ENCODE measurements at regions not wholly inside any gene's neighbourhood (a gene's known extent, or its start where the extent isn't known, plus 50 kb on each side); places are given as distances from the start of the nearest gene placed in this dataset.
"Not testable (repeated sequence)": the region's sequence is repeated elsewhere in the genome, so short reads cannot be mapped to it uniquely, and the experiment has no call there.

DNA sequence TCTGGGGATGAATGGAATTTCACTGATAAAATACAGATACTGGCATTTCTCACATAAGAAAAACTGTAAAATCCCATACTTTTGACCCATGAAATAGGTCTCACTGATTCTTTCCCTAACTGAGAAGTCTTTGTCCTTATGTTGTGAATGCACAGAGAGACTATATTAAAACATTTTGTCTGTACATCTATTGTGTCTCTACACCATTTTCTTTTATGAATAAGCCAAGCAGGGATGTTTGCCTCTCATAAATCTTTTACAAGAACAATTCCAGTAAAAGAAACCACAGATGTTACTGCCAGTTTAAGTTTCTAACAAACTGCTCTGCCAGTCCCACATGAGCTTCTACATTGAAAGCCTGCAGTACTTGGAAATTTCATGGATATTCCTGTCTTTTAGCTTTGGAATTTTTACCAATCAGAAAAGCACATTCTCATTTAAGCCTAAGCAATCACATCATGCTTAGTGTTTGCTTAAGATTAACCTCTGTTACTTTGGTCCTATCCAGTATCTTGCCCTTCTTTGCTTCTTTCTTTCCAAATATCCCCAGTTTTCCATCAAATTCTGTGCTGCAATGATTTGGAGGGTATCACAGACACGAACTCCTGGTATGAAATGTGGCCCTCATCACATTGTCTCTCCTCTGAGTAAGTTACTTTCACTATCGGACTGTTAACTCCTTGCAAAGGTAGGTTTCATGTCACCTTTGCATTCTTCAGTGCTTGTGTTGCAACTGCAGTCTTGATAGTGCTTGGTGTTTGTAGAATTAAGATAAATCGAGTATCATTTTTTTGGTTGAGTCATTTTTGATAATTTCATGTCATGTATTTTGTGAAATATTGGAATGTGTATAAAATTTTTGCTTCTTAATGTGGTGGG lies 415.1 kb upstream of the ADAMTSL1 start:
- DNase-seq (ENCODE audit: low spot score) (no peak), ATAC-seq (no peak)
- intact Hi-C loops (cut with DNase I): no loop called here

DNA sequence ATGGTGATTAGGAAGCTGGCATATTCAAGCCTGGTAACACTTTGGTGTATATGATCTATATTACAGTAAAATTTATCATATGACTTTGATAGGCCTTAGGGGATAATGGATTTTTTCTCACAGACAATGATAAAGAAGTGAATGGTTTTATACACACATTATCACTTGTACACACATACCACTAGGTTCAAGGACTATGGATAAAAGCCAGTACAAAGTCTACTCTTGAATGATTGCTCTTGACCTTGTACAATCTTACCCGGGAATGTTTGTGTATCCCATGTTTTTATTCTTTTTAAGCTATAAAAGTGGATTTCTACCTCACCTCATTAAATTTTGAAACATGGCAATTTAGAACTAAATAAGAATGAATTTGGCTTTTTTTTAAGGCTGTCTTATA lies 414.5 kb upstream of the ADAMTSL1 start:
- no peak for DNase-seq (ENCODE audit: low spot score)
- intact Hi-C loops (cut with DNase I): no loop called here
- no peak for ATAC-seq

DNA sequence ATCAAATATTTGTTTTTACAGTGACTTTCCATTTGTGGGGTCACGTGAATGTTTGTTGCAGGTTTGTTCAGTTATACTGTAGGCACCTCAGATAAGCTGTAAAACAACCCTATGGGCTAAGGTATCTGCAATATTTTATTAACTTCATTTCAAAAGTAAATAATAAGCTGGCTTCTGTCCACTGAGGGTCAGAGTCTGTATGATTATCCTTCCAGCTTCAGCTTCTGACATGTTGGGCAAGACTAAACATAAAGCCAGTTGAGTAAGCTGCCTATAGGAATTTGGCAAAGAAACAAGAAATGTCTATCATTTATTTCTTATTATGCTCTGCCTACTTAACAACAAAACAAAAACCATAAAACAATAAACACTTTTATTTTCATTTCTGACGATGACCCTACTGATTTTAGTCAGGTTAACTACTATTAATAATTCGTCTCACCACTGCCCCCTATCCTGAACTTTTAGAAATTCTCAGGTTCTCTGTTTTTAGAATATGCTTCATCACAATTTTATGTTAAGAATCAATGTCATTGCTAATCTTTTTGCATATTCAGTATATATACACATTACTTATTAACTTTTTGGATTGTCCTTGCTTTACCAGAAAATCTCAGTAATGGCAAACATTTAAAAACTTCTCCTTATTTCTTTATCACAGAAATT lies 413.6 kb upstream of the ADAMTSL1 start:
- intact Hi-C loops (cut with DNase I): no loop called here
- ATAC-seq: no peak
- no peak for DNase-seq (ENCODE audit: low spot score)

DNA sequence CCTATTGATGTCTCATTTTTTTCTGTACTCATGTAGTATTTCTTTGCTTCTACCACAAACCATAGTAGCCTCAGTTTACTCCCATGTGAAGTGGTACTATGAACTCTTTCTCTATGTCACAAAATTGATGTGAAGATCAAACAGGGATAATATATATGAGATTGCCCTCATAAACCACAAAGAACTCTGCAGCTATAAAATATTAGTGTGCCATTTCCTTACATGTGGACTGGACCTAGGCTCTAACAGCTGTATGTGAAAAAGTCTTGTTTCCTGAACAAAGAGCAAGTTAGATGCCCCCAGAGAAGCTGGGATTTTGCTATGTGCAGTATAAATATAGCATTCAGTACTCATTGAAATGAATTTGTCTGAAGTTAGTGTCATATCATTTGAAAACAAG lies 412.6 kb upstream of the ADAMTSL1 start:
- ATAC-seq: no peak
- no peak for DNase-seq (ENCODE audit: low spot score)
- intact Hi-C loops (cut with DNase I): no loop called here

DNA sequence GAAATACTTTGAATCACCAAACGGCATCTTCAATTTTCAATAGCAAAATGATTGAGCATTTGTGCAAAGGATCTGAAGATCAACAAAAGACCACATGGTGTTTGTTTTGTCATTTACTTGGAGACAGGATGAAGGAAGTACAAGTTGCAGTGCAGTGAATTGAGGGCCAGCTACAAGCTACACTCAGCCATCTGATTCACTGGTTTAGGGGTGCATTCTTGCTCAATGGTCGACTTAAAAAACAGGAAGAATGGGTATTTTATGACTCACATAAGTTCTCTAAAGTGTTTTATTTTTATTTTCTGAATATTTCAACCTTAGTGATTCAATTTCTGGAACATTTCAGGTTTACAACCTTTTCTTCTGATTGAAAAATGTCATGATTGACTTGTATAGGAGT lies 412.1 kb upstream of the ADAMTSL1 start:
- ATAC-seq (no peak), DNase-seq (ENCODE audit: low spot score) (no peak)
- intact Hi-C loops (cut with DNase I): no loop called here

DNA sequence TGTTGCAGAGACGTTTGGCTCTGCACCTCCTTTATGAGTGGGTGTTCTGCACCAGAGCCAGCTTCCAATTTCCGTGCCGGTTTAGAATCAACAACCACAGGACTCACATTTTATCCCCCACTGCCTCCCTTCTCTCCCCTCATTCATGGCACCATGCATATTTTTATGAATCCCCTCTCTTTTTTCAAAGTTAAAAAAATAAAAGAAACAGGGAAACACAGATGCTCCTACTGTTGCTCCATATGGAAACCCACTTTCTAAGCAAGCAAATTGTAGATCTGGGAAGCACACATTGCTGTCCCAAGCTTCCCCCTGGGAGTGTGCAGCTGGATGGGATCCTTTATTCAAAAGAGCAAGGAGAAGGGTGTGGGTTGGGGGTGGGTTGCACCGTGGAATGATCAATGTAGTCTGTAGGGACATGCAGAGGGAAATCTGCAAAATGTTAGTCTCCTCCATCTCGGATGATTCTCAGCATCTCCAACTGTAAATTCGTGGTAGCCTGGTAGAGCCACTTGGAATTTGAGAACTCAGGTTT lies 410.0 kb upstream of the ADAMTSL1 start:
- DNase-seq (ENCODE audit: low spot score): no peak
- intact Hi-C loops (cut with DNase I): no loop called here
- ATAC-seq: no peak

DNA sequence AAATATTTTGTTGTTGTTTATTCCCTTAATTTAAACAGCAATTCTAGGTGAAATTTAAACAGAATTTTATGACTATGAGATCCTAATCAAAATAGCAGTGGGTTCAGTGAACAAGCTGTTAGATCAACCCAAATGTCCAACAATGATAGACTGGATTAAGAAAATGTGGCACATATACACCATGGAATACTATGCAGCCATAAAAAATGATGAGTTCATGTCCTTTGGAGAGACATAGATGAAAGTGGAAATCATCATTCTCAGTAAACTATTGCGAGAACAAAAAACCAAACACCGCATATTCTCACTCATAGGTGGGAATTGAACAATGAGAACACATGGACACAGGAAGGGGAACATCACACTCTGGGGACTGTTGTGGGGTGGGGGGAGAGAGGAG lies 407.3 kb upstream of the ADAMTSL1 start:
- ATAC-seq; DNase-seq (ENCODE audit: low spot score); intact Hi-C loops (cut with DNase I): not testable (repeated sequence)

DNA sequence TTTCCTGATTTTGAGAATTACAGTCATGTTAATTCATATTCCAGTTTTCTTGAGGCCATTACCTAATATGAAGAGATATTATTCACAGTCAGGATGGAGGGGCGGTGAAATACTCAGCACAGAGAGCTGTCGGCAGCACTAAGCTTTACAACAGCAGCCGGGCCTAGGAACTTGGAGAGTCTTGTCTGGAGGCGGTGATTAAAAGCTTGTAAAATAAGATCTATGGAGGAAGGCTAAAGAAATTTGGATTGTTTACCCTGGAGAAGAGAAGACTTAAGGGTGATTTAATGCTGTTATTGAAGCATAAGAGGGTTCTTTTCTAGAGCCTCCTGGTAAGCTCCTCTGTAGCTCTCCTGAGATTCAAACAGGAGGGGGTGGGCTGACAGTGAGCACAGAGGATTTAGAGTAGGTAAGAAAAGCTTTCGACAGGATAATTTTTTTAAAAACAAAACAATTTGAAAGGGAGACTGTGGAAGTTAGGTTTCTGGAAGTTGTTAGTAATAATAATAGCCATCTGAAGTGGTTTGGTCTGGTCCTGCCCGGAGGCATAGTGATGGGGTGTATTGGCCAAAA lies 406.3 kb upstream of the ADAMTSL1 start:
- ATAC-seq (no peak), DNase-seq (ENCODE audit: low spot score) (no peak)
- intact Hi-C loops (cut with DNase I): no loop called here

DNA sequence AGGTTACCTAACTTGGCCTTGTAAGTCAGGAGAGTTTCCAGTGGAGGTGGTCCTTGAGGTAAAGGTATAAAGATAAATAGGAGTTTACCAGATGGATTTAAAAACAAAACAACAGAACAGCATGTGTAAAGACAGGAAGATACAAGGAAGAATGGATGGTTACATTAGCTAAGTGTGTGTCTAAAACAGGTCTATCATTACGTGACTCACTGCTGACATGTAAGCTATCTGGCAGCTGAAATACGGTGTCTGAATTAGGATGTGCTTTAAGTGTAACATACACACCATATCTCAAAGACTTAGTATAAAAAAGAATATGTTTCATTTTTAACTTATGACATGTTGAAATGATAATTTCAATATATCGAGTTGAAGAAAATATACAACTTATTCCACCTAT lies 405.1 kb upstream of the ADAMTSL1 start:
- intact Hi-C loops (cut with DNase I): no loop called here
- DNase-seq (ENCODE audit: low spot score) (no peak), ATAC-seq (no peak)

DNA sequence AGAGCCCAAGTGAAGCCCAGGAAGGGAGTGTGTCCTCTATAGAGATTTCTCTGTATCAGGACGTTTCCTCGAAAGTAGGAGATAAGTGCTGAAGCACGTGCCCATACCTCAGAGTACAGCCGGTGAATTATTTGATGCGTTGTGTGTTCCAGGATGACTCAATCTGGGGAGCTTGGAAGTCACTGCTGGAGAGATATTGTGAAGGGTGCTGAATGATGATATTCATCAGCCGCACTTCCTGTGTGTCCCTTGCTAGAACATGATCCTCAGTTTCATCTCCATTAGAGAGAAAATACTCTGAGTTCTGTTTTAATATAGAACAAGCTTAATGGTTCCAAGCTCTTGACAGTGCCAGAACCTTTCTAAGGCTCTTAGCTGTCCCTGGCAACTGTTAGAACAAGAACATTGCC lies 402.3 kb upstream of the ADAMTSL1 start:
- DNase-seq (ENCODE audit: low spot score) (no peak), ATAC-seq (peak; percentile 74)
- intact Hi-C loops (cut with DNase I): no loop called here

DNA sequence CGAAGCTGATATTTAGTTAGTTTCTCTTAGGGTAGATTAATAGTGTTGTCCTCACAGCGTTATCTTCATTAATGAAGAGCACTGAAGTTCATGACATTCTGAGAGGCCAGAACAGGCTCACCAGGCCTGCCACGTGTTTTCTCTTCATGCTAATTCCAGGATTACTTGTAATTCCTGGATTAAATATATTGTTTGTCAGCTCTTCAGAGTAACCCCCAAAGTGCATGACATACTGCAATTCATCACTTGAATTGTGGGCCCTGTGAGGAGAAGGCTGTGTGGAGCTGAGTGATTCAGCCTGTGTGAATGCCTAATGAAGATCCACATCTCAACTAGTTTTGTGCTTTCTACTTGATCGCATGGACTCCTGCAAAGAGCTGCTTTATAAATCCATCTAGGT lies 401.0 kb upstream of the ADAMTSL1 start:
- ATAC-seq: no peak
- intact Hi-C loops (cut with DNase I): no loop called here
- DNase-seq (ENCODE audit: low spot score): no peak

DNA sequence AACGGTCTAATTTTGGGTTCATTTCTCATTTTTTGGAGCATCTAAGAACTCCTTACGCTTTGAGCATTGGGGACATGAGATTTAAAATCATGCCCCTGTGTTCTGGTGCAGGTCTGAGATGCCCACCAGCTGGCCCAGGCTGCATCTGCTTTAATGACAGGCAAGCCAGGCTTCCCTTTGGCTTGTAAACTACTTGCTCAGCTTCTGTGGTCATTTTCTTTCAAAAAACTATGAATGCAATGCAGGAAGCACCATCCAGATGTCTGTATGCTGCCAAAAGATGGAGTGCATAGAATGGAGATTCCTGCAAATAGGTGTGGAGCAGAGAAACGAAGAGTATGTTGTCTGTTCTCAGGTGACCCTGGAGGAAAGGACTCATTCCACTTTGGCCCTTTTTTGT lies 399.9 kb upstream of the ADAMTSL1 start:
- intact Hi-C loops (cut with DNase I): no loop called here
- ATAC-seq (no peak), DNase-seq (ENCODE audit: low spot score) (no peak)

DNA sequence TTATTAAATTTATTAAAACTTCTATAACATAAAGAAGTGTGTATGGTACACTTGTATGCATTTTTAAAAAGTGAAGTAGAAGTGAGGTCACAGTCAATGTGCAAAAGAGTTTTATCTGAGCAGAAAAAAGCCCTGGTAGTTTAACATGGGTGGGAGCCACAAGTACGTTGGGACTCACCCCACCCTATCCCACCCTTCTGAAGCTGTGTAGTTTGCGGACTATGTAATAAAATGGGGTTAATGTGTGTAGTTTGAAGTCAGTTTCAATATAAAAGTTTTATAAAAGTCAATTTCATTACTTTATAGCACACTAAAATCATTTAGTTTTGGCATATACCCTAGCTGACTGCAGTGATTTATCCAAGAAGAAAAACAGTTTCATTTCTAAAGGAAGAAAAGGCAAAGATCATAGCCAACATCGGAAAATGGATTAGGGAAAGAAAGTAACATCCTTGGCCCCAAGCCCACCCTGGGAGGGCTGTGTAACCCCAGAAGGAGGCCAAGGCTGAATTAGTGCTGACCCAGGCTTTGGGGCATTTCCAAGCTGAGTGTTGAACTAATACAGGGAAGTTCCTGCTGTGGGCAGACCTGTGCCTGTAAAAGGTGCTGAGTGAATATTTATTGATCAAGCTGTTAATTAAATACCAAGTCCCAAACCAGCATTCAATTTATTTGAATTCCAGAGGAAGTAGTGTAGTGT lies 398.6 kb upstream of the ADAMTSL1 start:
- intact Hi-C loops (cut with DNase I): no loop called here
- ATAC-seq: no peak
- DNase-seq (ENCODE audit: low spot score): peak; percentile 63

DNA sequence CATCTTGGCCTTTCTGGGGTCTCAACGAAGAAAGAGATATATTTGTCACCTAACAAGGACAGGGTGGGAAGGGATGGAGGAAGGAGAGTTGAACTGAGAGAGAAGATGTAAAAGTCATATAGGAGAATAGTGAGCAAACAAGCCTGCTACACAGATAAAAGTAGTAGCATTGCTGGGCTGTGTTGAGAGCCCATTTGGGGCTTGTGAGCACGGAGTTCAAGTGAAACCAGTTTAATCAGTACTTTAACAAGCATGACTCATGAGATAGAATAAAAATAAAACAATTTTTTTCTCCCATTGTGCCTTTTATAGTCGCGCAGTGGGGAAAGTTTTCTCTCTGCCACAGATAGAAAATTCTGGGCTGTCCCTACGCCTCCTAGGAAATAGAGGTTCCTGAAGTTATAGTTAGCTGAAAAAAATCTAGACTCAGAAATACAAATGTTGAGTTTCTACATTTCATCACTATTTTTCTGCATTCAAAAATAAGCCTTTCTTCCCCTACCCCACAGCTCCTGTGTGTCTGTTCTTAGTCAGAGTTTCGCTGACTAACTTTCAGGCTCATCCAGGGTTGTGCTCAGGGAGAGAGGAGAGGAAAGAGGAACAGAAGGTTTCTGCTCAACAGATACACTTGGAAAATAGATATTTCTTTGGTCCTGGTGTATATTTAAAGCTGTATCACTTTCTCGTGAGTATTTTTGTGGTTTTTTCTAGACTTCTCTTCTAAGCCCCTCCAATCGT lies 395.8 kb upstream of the ADAMTSL1 start:
- no peak for ATAC-seq
- intact Hi-C loops (cut with DNase I): no loop called here
- DNase-seq (ENCODE audit: low spot score): no peak

DNA sequence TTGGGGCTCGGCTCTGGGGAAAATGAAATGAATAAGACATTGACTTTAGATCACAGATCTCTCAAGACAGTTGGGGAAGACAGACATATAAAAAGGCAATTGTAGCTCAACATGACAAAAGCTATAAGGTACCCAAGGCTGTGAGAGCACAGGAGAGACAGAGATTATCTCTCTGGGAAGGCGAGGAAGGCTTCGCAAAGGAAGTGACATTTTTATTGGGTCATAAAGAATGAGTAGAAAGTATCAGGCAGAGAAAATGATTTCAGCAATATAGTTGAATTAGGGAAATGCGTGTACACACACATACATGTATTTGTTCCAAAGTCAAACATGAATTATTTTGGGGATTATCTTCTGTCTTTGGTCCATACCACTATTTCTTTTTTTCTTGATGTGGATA lies 381.8 kb upstream of the ADAMTSL1 start:
- intact Hi-C loops (cut with DNase I): no loop called here
- ATAC-seq (no peak), DNase-seq (ENCODE audit: low spot score) (no peak)

DNA sequence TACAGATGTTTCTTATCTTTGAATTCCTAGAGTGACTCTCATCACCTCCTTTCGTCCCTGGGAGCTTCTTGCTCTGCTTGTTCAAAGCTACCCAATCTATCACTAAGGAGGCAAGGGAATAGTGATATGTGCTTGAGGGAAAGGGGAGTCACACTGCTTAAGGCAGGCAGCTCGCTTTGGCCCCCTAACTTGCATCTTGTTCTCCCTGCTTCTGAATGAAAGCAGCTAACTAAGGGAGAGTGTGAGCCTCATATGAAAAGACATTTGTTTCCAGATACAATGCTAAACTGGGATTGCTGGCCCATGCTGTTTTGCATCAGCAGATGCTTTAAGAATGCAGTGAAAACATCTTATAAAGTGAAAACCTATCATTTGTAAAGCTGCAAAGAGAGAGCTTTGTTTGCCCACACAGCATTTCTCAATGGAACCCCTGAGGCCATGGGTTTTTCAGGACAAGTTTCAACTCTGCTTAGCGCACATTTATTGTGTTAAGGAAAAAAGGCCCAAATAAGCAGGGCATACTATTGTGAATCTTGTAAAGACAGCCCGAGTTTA lies 367.9 kb upstream of the ADAMTSL1 start:
- no peak for DNase-seq (ENCODE audit: low spot score)
- intact Hi-C loops (cut with DNase I): no loop called here
- peak; percentile 13 for ATAC-seq

DNA sequence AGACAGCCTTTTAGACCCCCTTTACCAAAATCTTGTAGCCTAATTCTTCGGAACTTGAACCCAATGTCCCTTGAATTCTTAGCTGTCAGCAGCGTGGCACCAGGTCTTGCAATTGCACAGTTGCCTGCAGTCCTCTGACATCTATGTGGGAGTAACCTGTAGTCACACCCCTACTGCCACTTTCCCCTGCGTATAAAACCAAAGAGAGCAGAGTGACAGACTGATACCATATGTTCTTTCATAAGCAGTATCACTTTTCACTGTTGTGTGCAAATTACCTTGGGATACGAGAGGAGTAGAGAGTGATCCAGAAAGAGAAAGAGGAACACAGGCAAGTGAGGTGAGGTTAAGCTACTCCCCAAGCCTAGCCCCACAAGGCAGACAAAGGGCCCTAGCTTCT lies 364.3 kb upstream of the ADAMTSL1 start:
- intact Hi-C loops (cut with DNase I): loop anchor here (5.0 kb wide), 1 partner anchor 1483 kb away; no protein-coding TSS in a partner anchor
- no peak for ATAC-seq

DNA sequence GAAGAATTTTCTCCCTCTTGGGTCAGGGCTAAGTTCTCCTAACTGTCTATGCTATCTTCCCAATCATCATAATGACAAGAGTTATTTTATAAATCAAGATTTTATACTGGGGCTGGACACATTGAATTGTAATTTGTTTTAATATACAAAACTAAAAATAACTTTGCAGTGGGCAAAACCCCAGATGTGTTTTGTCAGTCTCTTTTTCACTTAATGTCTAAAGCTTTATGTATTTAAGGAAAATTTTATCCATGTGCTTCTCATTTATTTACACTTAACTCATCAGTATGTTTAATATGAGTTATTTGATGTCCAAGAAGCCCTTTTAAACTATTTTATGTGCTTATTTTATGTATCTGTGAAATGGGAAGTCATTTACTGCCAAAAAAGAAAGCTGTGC lies 362.8 kb upstream of the ADAMTSL1 start:
- intact Hi-C loops (cut with DNase I): loop anchor here (5.0 kb wide), 1 partner anchor 1481 kb away; no protein-coding TSS in a partner anchor
- DNase-seq (ENCODE audit: low spot score): no peak
- ATAC-seq: no peak

More for the DNA sequence above, 364.3 kb upstream of the ADAMTSL1 start:
- DNase-seq (ENCODE audit: low spot score): no peak

Data from sciatic nerve (tissue), 2 donors.